ENCODE measurements at regions not wholly inside any gene's neighbourhood (a gene's known extent, or its start where the extent isn't known, plus 50 kb on each side); places are given as distances from the start of the nearest gene placed in this dataset.

- Histone ChIP-seq H3K27ac (no peak overlapping the region), H3K9me3 (replicated peaks) (no peaks in the 10 kb centered on the region), H3K36me3 (no peaks in the 10 kb centered on the region), H3K27me3 (replicated peaks) (0 out of 2 replicates have a peak, but pooled peaks cover 2% of the 10 kb centered on the region), H3K4me1 (replicated peaks) (no peaks in the 10 kb centered on the region), H3K4me3 (no peak overlapping the region)
- DNase-seq (ENCODE audit: low read depth in 1 of 2, low spot score in 2 of 2), result no peak
These were observed 816.0 kb upstream of the NDST4 start for GRCh38 chr4:115929373-115929772.

DNA sequence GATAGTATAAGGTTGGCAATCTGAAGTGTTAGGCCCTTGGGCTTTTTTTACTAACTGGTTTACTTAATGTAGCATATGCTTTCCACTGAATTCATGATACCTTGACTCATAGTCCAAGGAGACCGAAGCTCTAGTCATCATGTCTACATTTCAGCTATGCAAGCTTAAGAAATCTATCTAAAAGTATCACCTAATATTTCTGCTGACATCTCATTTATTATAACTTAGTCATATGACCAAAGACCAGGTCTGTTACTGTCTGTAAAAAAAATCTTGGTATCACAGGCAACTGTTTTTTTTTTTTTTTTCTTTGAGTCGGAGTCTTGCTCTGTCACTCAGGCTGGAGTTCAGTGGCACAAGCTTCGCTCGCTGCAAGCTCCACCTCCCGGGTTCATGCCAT lies 814.0 kb upstream of the NDST4 start:
- H3K36me3 ChIP-seq, result no peaks in the 10 kb centered on the region
- H3K27ac ChIP-seq, result no peak overlapping the region
- no peaks in the 10 kb centered on the region for H3K9me3 ChIP-seq (replicated peaks)
- no peak overlapping the region for H3K4me3 ChIP-seq
- 0 out of 2 replicates have a peak, but pooled peaks cover 2% of the 10 kb centered on the region for H3K27me3 ChIP-seq (replicated peaks)
- DNase-seq (ENCODE audit: low read depth in 1 of 2, low spot score in 2 of 2), result no peak
- no peaks in the 10 kb centered on the region for H3K4me1 ChIP-seq (replicated peaks)

DNA sequence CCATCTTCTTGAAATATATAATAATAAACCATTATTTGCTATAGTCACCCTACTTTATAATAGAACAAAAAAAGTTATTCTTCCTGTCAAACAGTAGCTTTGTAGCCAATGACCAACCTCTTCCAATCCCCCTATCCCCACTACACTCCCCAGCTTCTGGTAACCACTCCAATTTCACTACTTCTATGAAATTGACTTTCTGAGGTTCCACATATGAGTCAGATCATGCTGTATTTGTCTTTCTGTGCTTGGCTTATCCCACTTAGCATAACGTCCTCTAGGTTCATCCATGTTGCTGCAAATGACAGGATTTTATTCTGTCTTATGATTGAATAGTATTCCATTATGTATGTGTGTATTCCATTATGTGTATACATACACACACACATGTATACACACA lies 809.7 kb upstream of the NDST4 start:
- Histone ChIP-seq H3K4me3 (no peak overlapping the region), H3K9me3 (replicated peaks) (no peaks in the 10 kb centered on the region), H3K27ac (no peak overlapping the region), H3K4me1 (replicated peaks) (no peaks in the 10 kb centered on the region), H3K36me3 (no peaks in the 10 kb centered on the region), H3K27me3 (replicated peaks) (no peaks in the 10 kb centered on the region)
- no peak for DNase-seq (ENCODE audit: low read depth in 1 of 2, low spot score in 2 of 2)

GRCh38 chr4:115920637-115921036 lies 807.2 kb upstream of the NDST4 start:
- Histone ChIP-seq H3K36me3 (no peaks in the 10 kb centered on the region), H3K4me3 (no peak overlapping the region), H3K4me1 (replicated peaks) (no peaks in the 10 kb centered on the region), H3K9me3 (replicated peaks) (no peaks in the 10 kb centered on the region), H3K27ac (no peak overlapping the region), H3K27me3 (replicated peaks) (no peaks in the 10 kb centered on the region)
- no peak for DNase-seq (ENCODE audit: low read depth in 1 of 2, low spot score in 2 of 2)

- DNase-seq (ENCODE audit: low read depth in 1 of 2, low spot score in 2 of 2), result no peak
- Histone ChIP-seq H3K27me3 (replicated peaks) (no peaks in the 10 kb centered on the region), H3K9me3 (replicated peaks) (no peaks in the 10 kb centered on the region), H3K4me1 (replicated peaks) (no peaks in the 10 kb centered on the region), H3K4me3 (no peak overlapping the region), H3K36me3 (no peaks in the 10 kb centered on the region), H3K27ac (no peak overlapping the region)
These were observed 804.7 kb upstream of the NDST4 start for GRCh38 chr4:115918149-115918548.

DNA sequence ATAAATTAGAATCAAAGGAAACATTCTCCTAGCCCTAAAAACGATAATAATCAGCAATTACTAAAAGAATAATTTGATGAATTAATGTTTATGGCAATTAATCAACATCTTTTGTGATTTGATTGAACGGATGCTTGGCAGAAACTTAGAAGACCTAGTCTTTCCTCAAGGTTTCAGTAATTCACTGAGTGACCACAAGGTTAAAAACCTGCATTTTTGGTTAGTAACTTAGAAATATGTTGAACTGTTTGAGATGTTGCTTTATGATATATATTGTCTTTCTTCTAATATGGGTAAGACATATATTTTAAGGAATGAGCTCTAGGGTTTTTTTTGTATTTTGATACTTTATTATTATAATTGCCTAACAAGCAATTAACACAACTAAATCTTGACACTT lies 793.0 kb upstream of the NDST4 start:
- no peaks in the 10 kb centered on the region for H3K4me1 ChIP-seq (replicated peaks)
- no peak overlapping the region for H3K4me3 ChIP-seq
- no peak for DNase-seq (ENCODE audit: low read depth in 1 of 2, low spot score in 2 of 2)
- no peaks in the 10 kb centered on the region for H3K36me3 ChIP-seq
- H3K9me3 ChIP-seq (replicated peaks), result no peaks in the 10 kb centered on the region
- no peaks in the 10 kb centered on the region for H3K27me3 ChIP-seq (replicated peaks)
- no peak overlapping the region for H3K27ac ChIP-seq

- Histone ChIP-seq H3K36me3 (no peaks in the 10 kb centered on the region), H3K9me3 (replicated peaks) (no peaks in the 10 kb centered on the region; the same call in 1 of the 2 replicates), H3K4me1 (replicated peaks) (no peaks in the 10 kb centered on the region), H3K27ac (no peak overlapping the region), H3K4me3 (no peak overlapping the region), H3K27me3 (replicated peaks) (no peaks in the 10 kb centered on the region)
- DNase-seq (ENCODE audit: low read depth in 1 of 2, low spot score in 2 of 2), result no peak
These were observed 770.4 kb upstream of the NDST4 start for GRCh38 chr4:115883847-115884246.

DNA sequence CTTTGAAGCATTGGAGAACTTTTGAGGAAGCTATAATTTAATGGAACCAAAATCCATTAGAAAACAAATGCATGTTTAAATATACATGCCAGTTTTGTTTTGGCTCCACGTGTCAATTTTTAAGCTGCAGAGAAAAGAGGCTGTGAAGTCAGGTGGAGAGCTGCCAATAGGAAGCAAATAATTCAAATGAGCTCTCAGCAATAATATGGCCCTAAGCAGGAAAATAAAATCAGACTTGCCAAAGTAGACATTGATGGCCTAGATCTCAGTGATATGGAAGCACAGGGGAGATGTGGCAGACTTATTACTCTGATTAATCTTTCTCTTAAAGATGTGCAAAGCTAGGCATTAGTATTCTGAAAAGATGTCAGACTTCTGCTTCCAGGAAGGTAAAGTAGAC lies 769.8 kb upstream of the NDST4 start:
- H3K27ac ChIP-seq, result no peak overlapping the region
- no peaks in the 10 kb centered on the region for H3K27me3 ChIP-seq (replicated peaks)

GRCh38 chr4:115873048-115873447 lies 759.6 kb upstream of the NDST4 start:
- no peaks in the 10 kb centered on the region for H3K36me3 ChIP-seq
- H3K27ac ChIP-seq, result no peak overlapping the region
- no peak overlapping the region for H3K4me3 ChIP-seq
- DNase-seq (ENCODE audit: low read depth in 1 of 2, low spot score in 2 of 2), result no peak
- no peaks in the 10 kb centered on the region for H3K27me3 ChIP-seq (replicated peaks)
- H3K9me3 ChIP-seq (replicated peaks), result no peaks in the 10 kb centered on the region
- H3K4me1 ChIP-seq (replicated peaks), result no peaks in the 10 kb centered on the region

More for the DNA sequence above, 769.8 kb upstream of the NDST4 start:
- H3K9me3 ChIP-seq (replicated peaks), result no peaks in the 10 kb centered on the region; the same call in 1 of the 2 replicates
- DNase-seq (ENCODE audit: low read depth in 1 of 2, low spot score in 2 of 2), result no peak
- no peaks in the 10 kb centered on the region for H3K4me1 ChIP-seq (replicated peaks)
- H3K4me3 ChIP-seq, result no peak overlapping the region
- no peaks in the 10 kb centered on the region for H3K36me3 ChIP-seq

DNA sequence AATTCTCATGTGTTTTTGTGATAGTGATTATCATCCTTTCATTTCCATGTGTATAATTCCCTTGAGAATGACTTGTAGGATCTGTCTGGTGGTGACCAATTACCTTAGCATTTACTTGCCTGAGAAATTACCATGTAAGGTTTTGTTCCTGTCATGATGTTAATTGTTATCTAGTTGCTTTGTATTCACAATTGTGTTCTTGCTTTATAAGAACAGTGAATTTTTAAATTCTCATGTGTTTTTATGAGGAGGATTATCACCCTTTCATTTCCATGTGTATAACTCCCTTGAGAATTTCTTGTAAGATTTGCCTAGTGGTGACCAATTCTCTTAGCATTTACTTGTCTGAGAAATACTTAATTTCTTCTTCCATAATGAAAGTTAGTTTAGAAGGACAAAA lies 758.2 kb upstream of the NDST4 start:
- Histone ChIP-seq H3K9me3 (replicated peaks) (no peaks in the 10 kb centered on the region), H3K4me3 (no peak overlapping the region), H3K36me3 (no peaks in the 10 kb centered on the region), H3K27ac (no peak overlapping the region), H3K4me1 (replicated peaks) (no peaks in the 10 kb centered on the region), H3K27me3 (replicated peaks) (no peaks in the 10 kb centered on the region)
- no peak for DNase-seq (ENCODE audit: low read depth in 1 of 2, low spot score in 2 of 2)

DNA sequence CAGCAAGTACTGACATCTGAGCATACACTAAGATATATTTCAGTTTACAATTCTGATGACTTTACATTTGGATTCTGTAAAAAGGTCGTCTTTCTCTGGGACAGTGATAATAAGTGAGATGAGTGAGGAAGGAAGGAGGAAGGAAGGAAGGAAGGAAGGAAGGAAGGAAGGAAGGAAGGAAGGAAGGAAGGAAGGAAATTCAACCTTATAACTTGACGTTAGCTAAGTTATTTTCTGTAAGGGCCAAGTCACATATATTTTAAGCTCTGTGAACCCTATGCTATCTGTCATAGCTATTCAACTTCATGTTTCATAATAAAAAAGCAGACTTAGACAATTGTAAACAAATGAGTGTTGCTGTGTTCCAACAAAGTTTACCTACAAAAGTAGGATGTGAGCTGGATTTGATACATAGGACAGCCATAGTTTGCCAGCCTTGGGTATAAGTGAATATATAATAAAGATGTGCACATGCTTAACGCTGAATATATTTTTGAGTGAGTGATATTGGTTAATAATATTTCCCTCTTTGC lies 753.0 kb upstream of the NDST4 start:
- Histone ChIP-seq H3K27me3 (replicated peaks) (no peaks in the 10 kb centered on the region), H3K9me3 (replicated peaks) (no peaks in the 10 kb centered on the region), H3K36me3 (no peaks in the 10 kb centered on the region), H3K4me1 (replicated peaks) (no peaks in the 10 kb centered on the region), H3K4me3 (no peak overlapping the region), H3K27ac (no peak overlapping the region)
- DNase-seq (ENCODE audit: low read depth in 1 of 2, low spot score in 2 of 2), result no peak

- Histone ChIP-seq H3K4me1 (replicated peaks) (no peaks in the 10 kb centered on the region), H3K36me3 (no peaks in the 10 kb centered on the region), H3K9me3 (replicated peaks) (no peaks in the 10 kb centered on the region), H3K27me3 (replicated peaks) (no peaks in the 10 kb centered on the region), H3K4me3 (no peak overlapping the region), H3K27ac (no peak overlapping the region)
- no peak for DNase-seq (ENCODE audit: low read depth in 1 of 2, low spot score in 2 of 2)
These were observed 752.3 kb upstream of the NDST4 start for GRCh38 chr4:115865736-115866135.

DNA sequence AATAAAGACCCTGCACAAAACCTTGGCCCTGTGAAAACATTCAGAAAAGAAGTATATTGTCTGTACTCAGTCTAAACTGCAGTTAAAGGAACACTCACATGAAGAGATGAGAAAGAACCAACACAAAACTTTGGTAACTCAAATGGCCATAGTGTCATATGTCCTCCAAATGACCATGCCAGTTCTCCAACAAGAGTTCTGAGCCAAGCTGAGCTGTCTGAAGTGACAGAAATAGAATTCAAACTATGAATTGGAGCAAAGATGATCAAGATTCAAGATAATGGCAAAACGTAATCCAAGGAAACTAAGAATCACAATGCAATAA lies 739.3 kb upstream of the NDST4 start:
- no peaks in the 10 kb centered on the region for H3K27me3 ChIP-seq (replicated peaks)
- peaks cover 4% of the 10 kb centered on the region; the same call in 1 of the 2 replicates for H3K9me3 ChIP-seq (replicated peaks)
- H3K36me3 ChIP-seq, result no peaks in the 10 kb centered on the region
- no peaks in the 10 kb centered on the region for H3K4me1 ChIP-seq (replicated peaks)
- H3K27ac ChIP-seq, result no peak overlapping the region
- H3K4me3 ChIP-seq, result no peak overlapping the region
- DNase-seq (ENCODE audit: low read depth in 1 of 2, low spot score in 2 of 2), result no peak

DNA sequence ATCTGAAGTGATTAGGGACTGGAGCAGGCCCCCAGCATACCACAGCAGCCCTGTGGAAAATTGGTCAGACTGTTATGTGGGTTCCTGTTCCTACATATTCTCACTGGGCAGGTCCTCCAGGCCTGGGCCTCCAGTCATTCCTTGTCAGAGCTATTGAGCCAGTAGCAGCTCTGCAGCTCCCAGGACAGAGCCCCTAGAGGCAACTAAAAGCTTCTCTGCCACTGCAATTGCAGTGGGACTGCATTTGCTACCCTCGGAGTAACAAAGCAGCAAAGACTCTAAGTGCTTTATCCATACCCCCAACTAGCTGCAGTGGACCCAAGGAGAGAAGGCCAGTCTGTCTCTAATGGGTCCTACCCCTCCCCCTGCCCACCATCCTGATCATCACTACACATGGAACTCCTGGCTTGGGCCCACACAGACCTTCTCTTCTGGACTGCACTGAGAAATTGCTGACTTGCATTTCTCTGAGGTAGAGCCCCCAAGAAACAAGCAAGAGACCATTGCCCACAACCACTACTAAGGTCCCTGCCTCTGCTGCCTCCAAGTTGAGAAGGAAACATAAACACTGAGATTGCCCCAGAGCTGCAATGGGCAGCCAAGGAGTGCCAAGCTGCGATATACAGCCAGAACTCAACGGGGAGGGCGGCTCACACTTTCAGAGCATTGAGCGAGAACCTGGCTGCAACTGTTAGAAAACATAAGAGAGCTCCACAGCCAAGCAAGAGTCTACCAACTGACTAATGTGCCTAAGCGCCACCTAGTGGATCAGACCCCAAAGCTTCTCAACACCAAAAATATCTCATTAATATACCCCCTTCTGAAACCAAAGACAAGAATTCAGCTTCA lies 738.7 kb upstream of the NDST4 start:
- H3K4me3 ChIP-seq, result no peak overlapping the region
- no peaks in the 10 kb centered on the region for H3K4me1 ChIP-seq (replicated peaks)
- H3K36me3 ChIP-seq, result no peaks in the 10 kb centered on the region
- H3K27ac ChIP-seq, result no peak overlapping the region
- peaks cover 4% of the 10 kb centered on the region; the same call in 1 of the 2 replicates for H3K9me3 ChIP-seq (replicated peaks)
- no peaks in the 10 kb centered on the region for H3K27me3 ChIP-seq (replicated peaks)
- peak in 1 of 2 experiments; percentile 4 for DNase-seq (ENCODE audit: low read depth in 1 of 2, low spot score in 2 of 2)
